Panc1 (cell line): ENCODE measurements at regions not wholly inside any gene's neighbourhood (a gene's known extent, or its start where the extent isn't known, plus 50 kb on each side); places are given as distances from the start of the nearest gene placed in this dataset.

Experiments used
- ATAC-seq: fragments of 200-7000 bp; cut with Tn5 transposase; 2 replicates; pipeline ENCODE4 v1.9.1; 2020; ENCODE audit warnings: mild to moderate bottlenecking, moderate library complexity
- BruUV-seq: library from RNA; stranded (reverse); fragments of 400-500 nt; replicated peaks from 2 replicates; lab custom pipeline; 2021; lab: Mats Ljungman, UMichigan
- CTCF ChIA-PET: fragments of 300-600 bp; sonication (Branson Sonifier 250); formaldehyde crosslinking; loops from one replicate; lab custom pipeline; 2022; ENCODE audit warnings: antibody characterized with exemption; lab: Charles Lee
- POLR2A ChIA-PET: fragments of 300-600 bp; sonication (Branson Sonifier 250); formaldehyde crosslinking; loops from one replicate; lab custom pipeline; 2022; ENCODE audit warnings: antibody characterized with exemption; lab: Charles Lee
- DNase-seq: peaks from one replicate; pipeline ENCODE4 v3.0.0-alpha.2; 2010; ENCODE audit warnings: low read depth, low spot score
- H3K27ac ChIP-seq: 2 replicates; pipeline ENCODE4 v1.5.1; 2011; ENCODE audit warnings: mild to moderate bottlenecking, low read length, inconsistent platforms
- H3K27me3 ChIP-seq: fragments of 200-500 bp; sonication (Bioruptor generic); 2 replicates; pipeline ENCODE4 v1.6.0; 2014; ENCODE audit warnings: low read length, inconsistent platforms; ENCODE audit not compliant: control insufficient read depth, insufficient read depth
- H3K36me3 ChIP-seq: fragments of 200-500 bp; sonication (Bioruptor generic); 2 replicates; pipeline ENCODE4 v1.5.1; 2014; ENCODE audit warnings: inconsistent platforms, mild to moderate bottlenecking, low read length, moderate library complexity; ENCODE audit not compliant: control insufficient read depth, insufficient read depth
- H3K4me1 ChIP-seq: 2 replicates; pipeline ENCODE4 v1.5.1; 2011; ENCODE audit warnings: inconsistent platforms, mild to moderate bottlenecking, low read length, moderate library complexity; ENCODE audit not compliant: control insufficient read depth, insufficient read depth
- H3K4me3 ChIP-seq, 2 experiments: 2 replicates each; pipeline ENCODE4 v1.5.1; 2011 to 2012; ENCODE audit warnings: low read depth in 2 of 2, low read length in 2 of 2, mild to moderate bottlenecking in 2 of 2, inconsistent platforms in 1 of 2, moderate library complexity in 1 of 2
- H3K9me3 ChIP-seq: fragments of 200-500 bp; sonication (Bioruptor generic); 2 replicates; pipeline ENCODE4 v1.5.1; 2014; ENCODE audit warnings: low read depth, mild to moderate bottlenecking, inconsistent platforms, low read length, moderate library complexity; ENCODE audit not compliant: control insufficient read depth, insufficient read depth
- CTCF ChIP-seq: fragments of 450-650 bp; IDR thresholded peaks from 2 replicates; pipeline ENCODE4 v1.5.1; 2017; ENCODE audit warnings: mild to moderate bottlenecking
- POLR2AphosphoS5 ChIP-seq: IDR thresholded peaks from 2 replicates; pipeline ENCODE4 v1.6.1; 2012; ENCODE audit warnings: mild to moderate bottlenecking, low read depth, low read length, moderate library complexity
- REST ChIP-seq, 2 experiments: IDR thresholded peaks; 2 replicates each; pipeline ENCODE4 v1.6.1; 2011 to 2012; ENCODE audit warnings: low read depth in 2 of 2, control low read depth in 1 of 2, low read length in 1 of 2, mild to moderate bottlenecking in 1 of 2, moderate library complexity in 1 of 2; ENCODE audit not compliant: insufficient read depth in 1 of 2
- SIN3A ChIP-seq: IDR thresholded peaks from 2 replicates; pipeline ENCODE4 v1.6.1; 2012; ENCODE audit warnings: low read depth, mild to moderate bottlenecking, low read length, moderate library complexity, borderline replicate concordance; ENCODE audit not compliant: insufficient read depth
- TCF7L2 ChIP-seq: IDR thresholded peaks from 2 replicates; pipeline ENCODE4 v1.6.1; 2011; ENCODE audit warnings: mild to moderate bottlenecking, low read depth, low read length, inconsistent platforms
- in situ Hi-C: cut with HindIII; loops from 2 replicates; pipeline ENCODE4 v1.10.0; 2016; ENCODE audit warnings: low sequenced_read_pairs, low pct_unique_long_range_greater_than_20kb
- intact Hi-C: fragments of 100-400 bp; cut with micrococcal nuclease; formaldehyde crosslinking; loops from one replicate; pipeline ENCODE4 v1.10.0; 2022; ENCODE audit not compliant: unreplicated experiment

- Histone ChIP-seq H3K36me3 (no peaks in the 10 kb centered on the region), H3K4me1 (no peaks in the 10 kb centered on the region), H3K27me3 (peaks cover 6% of the 10 kb centered on the region; the same call in 1 of the 2 replicates), H3K4me3 (no peak overlapping the region), H3K27ac (no peak overlapping the region), H3K9me3 (no peaks in the 10 kb centered on the region)
- ChIA-PET CTCF (no interaction called here), POLR2A (no interaction called here)
- no peak for DNase-seq
- TF ChIP-seq POLR2AphosphoS5: no peak
- TF ChIP-seq SIN3A: no peak
- no peak for TF ChIP-seq CTCF
- TF ChIP-seq REST (IDR thresholded peaks at IDR 0.05; ENCODE audit: insufficient read depth in 1 of 2, low read depth in 2 of 2, low read length in 1 of 2): no peak
- no peak for TF ChIP-seq TCF7L2
- in situ Hi-C loops (no loop called here), intact Hi-C loops (no loop called here)
- ATAC-seq: no peak
- no TSS peak for BruUV-seq
These were observed 127.1 kb upstream of the FBXL17 start for GRCh38 chr5:108508979-108509378.

- no peak overlapping the region for H3K4me3 ChIP-seq
- H3K27me3 ChIP-seq: peaks cover 2% of the 10 kb centered on the region; the same call in 1 of the 2 replicates
- BruUV-seq: no TSS peak
- ChIA-PET CTCF (interaction anchor here (0.6 kb wide), 1 partner anchor 247 kb away, joined by 4 read pairs; no protein-coding TSS in a partner anchor), POLR2A (no interaction called here)
- intact Hi-C loops: no loop called here
- H3K27ac ChIP-seq: no peak overlapping the region
- no peak for TF ChIP-seq REST (IDR thresholded peaks at IDR 0.05; ENCODE audit: insufficient read depth in 1 of 2, low read depth in 2 of 2, low read length in 1 of 2)
- no peak for TF ChIP-seq TCF7L2
- no peak for TF ChIP-seq SIN3A
- no peak for TF ChIP-seq CTCF
- no peak for TF ChIP-seq POLR2AphosphoS5
- no peaks in the 10 kb centered on the region for H3K4me1 ChIP-seq
- H3K9me3 ChIP-seq: no peaks in the 10 kb centered on the region
- H3K36me3 ChIP-seq: no peaks in the 10 kb centered on the region
- in situ Hi-C loops: no loop called here
- DNase-seq (no peak), ATAC-seq (no peak)
These were observed 125.7 kb upstream of the FBXL17 start for GRCh38 chr5:108507631-108508030.
